ENCODE measurements at regions not wholly inside any gene's neighbourhood (a gene's known extent, or its start where the extent isn't known, plus 50 kb on each side); places are given as distances from the start of the nearest gene placed in this dataset.

DNA sequence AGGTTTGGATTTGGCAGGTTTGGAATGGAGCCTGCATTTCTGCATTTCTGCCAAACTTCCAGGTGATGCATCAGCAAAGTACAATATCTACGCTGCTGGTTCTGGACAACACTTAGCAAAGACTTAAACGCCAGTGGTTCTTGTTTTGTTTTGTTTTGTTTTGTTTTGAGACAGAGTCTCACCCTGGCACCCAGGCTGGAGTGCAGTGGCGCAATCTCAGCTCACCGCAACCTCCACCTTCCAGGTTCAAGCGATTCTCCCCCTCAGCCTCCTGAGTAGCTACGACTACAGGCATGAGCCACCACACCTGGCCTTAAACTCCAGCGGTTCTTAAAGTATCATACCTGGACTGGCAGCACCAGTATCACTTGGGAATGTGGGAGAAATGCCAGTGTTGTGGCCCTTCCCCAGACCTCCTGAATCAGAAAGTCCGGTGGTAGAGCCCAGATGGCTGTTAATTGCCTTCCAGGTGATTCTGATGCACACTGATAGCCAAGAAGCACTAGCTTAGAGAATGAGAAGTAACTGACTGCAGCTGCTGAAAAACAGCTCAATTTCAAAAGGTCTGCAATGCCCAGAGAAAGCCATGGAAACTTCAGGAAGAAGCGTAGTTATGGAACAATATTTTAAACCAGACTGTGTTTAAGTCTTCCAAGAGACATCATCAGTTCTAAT lies 114.8 kb upstream of the FOXN3 start:
- H3K79me2 ChIP-seq (ENCODE audit: insufficient read depth, low read length), result no peaks in the 10 kb centered on the region
- H4K20me1 ChIP-seq (ENCODE audit: insufficient read depth, low read length), result no peaks in the 10 kb centered on the region
- H2AFZ ChIP-seq (ENCODE audit: low read length), result no peak overlapping the region
- no peaks in the 10 kb centered on the region for H3K36me3 ChIP-seq (ENCODE audit: insufficient read depth, low read length)
- H3K4me3 ChIP-seq (ENCODE audit: low read depth, low read length, poor library complexity, severe bottlenecking), result no peak overlapping the region
- no peaks in the 10 kb centered on the region for H3K27me3 ChIP-seq (ENCODE audit: insufficient read depth, low read length)
- H3K9me3 ChIP-seq (ENCODE audit: low read length), result no peaks in the 10 kb centered on the region
- H3K9me2 ChIP-seq (ENCODE audit: low read depth, low read length), result no peaks in the 10 kb centered on the region
- H3K9ac ChIP-seq (ENCODE audit: low read length), result no peak overlapping the region
- H3K27ac ChIP-seq (ENCODE audit: low read depth, low read length, poor library complexity, severe bottlenecking), result no peak overlapping the region
- TF ChIP-seq EZH2 (IDR thresholded peaks at IDR 0.05; ENCODE audit: borderline replicate concordance, low read length), result no peak
- TF ChIP-seq, protein P1, sequence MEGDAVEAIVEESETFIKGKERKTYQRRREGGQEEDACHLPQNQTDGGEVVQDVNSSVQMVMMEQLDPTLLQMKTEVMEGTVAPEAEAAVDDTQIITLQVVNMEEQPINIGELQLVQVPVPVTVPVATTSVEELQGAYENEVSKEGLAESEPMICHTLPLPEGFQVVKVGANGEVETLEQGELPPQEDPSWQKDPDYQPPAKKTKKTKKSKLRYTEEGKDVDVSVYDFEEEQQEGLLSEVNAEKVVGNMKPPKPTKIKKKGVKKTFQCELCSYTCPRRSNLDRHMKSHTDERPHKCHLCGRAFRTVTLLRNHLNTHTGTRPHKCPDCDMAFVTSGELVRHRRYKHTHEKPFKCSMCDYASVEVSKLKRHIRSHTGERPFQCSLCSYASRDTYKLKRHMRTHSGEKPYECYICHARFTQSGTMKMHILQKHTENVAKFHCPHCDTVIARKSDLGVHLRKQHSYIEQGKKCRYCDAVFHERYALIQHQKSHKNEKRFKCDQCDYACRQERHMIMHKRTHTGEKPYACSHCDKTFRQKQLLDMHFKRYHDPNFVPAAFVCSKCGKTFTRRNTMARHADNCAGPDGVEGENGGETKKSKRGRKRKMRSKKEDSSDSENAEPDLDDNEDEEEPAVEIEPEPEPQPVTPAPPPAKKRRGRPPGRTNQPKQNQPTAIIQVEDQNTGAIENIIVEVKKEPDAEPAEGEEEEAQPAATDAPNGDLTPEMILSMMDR (IDR thresholded peaks at IDR 0.05; ENCODE audit: low read length), result no peak
- no peaks in the 10 kb centered on the region for H3K4me1 ChIP-seq (ENCODE audit: insufficient read depth, low read length, severe bottlenecking)
- H3F3A ChIP-seq (ENCODE audit: insufficient read depth, low read length), result no peaks in the 10 kb centered on the region
- H3K4me2 ChIP-seq (ENCODE audit: low read length), result no peak overlapping the region

DNA sequence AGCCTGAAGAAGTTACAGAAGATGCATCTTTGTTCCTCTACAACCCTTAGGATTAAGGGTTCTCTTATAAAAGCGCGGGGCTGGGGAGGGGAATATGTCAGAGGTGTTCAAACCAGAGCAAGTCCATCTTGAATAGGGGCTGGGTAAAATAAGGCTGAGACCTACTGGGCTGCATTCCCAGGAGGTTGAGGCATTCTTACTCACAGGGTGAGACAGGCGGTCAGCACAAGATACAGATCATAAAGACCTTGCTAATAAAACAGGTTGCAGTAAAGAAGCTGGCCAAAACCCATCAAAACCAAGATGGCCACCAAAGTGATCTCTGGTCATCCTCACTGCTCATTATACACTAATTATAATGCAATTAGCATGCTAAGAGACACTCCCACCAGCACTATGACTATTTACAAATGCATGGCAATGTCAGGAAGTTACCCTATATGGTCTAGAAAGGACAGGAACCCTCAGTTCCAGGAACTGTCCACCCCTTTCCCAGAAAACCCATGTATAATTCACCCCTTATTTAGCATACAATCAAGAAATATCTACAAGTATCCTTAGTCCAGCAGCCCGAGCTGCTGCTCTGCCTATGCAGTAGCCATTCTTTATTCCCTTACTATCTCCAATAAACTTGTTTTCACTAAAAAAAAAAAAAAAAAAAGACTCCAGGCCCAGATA lies 108.1 kb upstream of the FOXN3 start:
- Histone ChIP-seq H4K20me1 (ENCODE audit: insufficient read depth, low read length) (no peaks in the 10 kb centered on the region), H3K9me3 (ENCODE audit: low read length) (no peaks in the 10 kb centered on the region), H3F3A (ENCODE audit: insufficient read depth, low read length) (no peaks in the 10 kb centered on the region), H3K27me3 (ENCODE audit: insufficient read depth, low read length) (no peaks in the 10 kb centered on the region), H3K9me2 (ENCODE audit: low read depth, low read length) (no peaks in the 10 kb centered on the region), H3K79me2 (ENCODE audit: insufficient read depth, low read length) (no peaks in the 10 kb centered on the region), H2AFZ (ENCODE audit: low read length) (no peak overlapping the region), H3K27ac (ENCODE audit: low read depth, low read length, poor library complexity, severe bottlenecking) (no peak overlapping the region), H3K36me3 (ENCODE audit: insufficient read depth, low read length) (no peaks in the 10 kb centered on the region), H3K4me1 (ENCODE audit: insufficient read depth, low read length, severe bottlenecking) (no peaks in the 10 kb centered on the region), H3K4me2 (ENCODE audit: low read length) (no peak overlapping the region), H3K9ac (ENCODE audit: low read length) (no peak overlapping the region), H3K4me3 (ENCODE audit: low read depth, low read length, poor library complexity, severe bottlenecking) (no peak overlapping the region)
- TF ChIP-seq, protein P1 (IDR thresholded peaks at IDR 0.05; ENCODE audit: low read length), result no peak
- TF ChIP-seq EZH2 (IDR thresholded peaks at IDR 0.05; ENCODE audit: borderline replicate concordance, low read length), result no peak

DNA sequence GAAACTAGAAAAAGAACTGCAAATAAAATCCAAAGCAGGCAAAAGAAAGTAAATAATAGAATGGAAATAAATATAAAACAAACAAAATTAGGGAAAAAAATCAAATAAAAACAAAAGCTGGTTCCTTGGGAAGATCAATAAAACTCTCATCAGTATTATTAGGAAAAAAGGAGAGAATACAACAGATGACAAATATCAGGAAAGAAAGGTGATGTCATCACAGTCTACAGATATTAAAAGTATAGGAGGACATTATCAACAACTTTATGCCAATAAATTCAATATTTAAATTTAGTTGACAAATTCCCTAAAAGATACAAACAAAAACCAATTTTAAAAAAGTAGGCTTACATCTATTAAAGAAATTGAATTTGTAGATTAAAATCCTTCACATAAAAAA lies 107.4 kb upstream of the FOXN3 start:
- Histone ChIP-seq H3K27ac (ENCODE audit: low read depth, low read length, poor library complexity, severe bottlenecking) (no peak overlapping the region), H3F3A (ENCODE audit: insufficient read depth, low read length) (no peaks in the 10 kb centered on the region), H2AFZ (ENCODE audit: low read length) (no peak overlapping the region), H3K79me2 (ENCODE audit: insufficient read depth, low read length) (no peaks in the 10 kb centered on the region), H3K9me3 (ENCODE audit: low read length) (no peaks in the 10 kb centered on the region), H3K9ac (ENCODE audit: low read length) (no peak overlapping the region), H3K4me1 (ENCODE audit: insufficient read depth, low read length, severe bottlenecking) (no peaks in the 10 kb centered on the region), H3K4me3 (ENCODE audit: low read depth, low read length, poor library complexity, severe bottlenecking) (no peak overlapping the region), H4K20me1 (ENCODE audit: insufficient read depth, low read length) (no peaks in the 10 kb centered on the region), H3K27me3 (ENCODE audit: insufficient read depth, low read length) (no peaks in the 10 kb centered on the region), H3K9me2 (ENCODE audit: low read depth, low read length) (no peaks in the 10 kb centered on the region), H3K4me2 (ENCODE audit: low read length) (no peak overlapping the region), H3K36me3 (ENCODE audit: insufficient read depth, low read length) (no peaks in the 10 kb centered on the region)
- TF ChIP-seq, protein P1 (IDR thresholded peaks at IDR 0.05; ENCODE audit: low read length), result no peak
- no peak for TF ChIP-seq EZH2 (IDR thresholded peaks at IDR 0.05; ENCODE audit: borderline replicate concordance, low read length)

Measured in OCI-LY1 (cell line).